Neural crest cell (in vitro differentiated cells): ENCODE measurements at regions not wholly inside any gene's neighbourhood (a gene's known extent, or its start where the extent isn't known, plus 50 kb on each side); places are given as distances from the start of the nearest gene placed in this dataset.

Source experiments
- DNase-seq: peaks from one replicate; pipeline ENCODE4 v3.0.0; 2021; ENCODE audit warnings: low read depth, mixed read lengths, low spot score
- H3K27ac Mint-ChIP-seq: one replicate; pipeline ENCODE4 v1.8.0; 2021; ENCODE audit warnings: mild to moderate bottlenecking, mixed read lengths; ENCODE audit not compliant: unreplicated experiment
- H3K27me3 Mint-ChIP-seq: 2 replicates; pipeline ENCODE4 v1.8.0; 2021; ENCODE audit warnings: low read depth, mild to moderate bottlenecking, mixed read lengths
- H3K36me3 Mint-ChIP-seq: 2 replicates; pipeline ENCODE4 v1.8.0; 2021; ENCODE audit warnings: low read depth, mild to moderate bottlenecking, mixed read lengths
- H3K4me1 Mint-ChIP-seq: 2 replicates; pipeline ENCODE4 v1.8.0; 2021; ENCODE audit warnings: mixed read lengths
- H3K4me3 Mint-ChIP-seq: one replicate; pipeline ENCODE4 v1.8.0; 2021; ENCODE audit warnings: mild to moderate bottlenecking, mixed read lengths
- H3K9me3 Mint-ChIP-seq: 2 replicates; pipeline ENCODE4 v1.8.0; 2021; ENCODE audit warnings: mixed read lengths
- CTCF ChIP-seq: fragments of 200-600 bp; sonication (generic); conservative IDR thresholded peaks from 2 replicates; pipeline ENCODE4 v1.5.0; 2021; ENCODE audit warnings: antibody characterized with exemption, mild to moderate bottlenecking

DNA sequence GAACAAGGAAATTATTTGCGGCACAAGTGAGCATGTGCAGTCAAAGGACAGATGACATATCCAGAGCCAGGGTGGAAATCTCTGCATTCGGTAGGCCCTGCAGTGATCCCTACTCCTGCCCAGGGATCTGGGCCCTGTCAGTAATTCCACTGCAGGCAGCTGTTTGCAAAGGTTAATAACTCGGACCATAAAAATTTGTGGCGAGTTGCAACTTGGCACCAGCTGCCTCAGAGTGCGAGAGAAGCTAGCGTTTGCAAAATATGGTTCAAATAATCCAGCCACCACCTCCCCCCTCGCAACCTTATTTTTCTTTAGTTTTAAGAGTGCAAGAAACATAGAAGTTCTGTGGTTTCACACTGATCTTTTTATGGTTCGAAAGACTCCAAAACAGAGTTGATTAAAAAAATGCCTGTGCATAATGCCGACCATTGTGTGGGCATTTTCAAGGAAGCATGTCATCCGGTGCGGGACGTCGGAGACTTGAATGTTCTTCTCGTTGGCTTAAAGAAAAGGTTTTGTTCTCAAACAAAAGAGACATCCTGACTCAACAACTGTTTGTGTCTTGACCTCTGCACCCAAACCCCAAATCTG lies 224.5 kb downstream of the BCL11B start:
- Mint-ChIP-seq H3K27ac (peak overlapping the region; percentile 53), H3K27me3 (peaks cover 86% of the 10 kb centered on the region), H3K4me3 (peak overlapping the region; percentile 29), H3K36me3 (peaks cover 14% of the 10 kb centered on the region), H3K4me1 (peaks cover 34% of the 10 kb centered on the region), H3K9me3 (peaks cover 17% of the 10 kb centered on the region)
- no peak for TF ChIP-seq CTCF
- no peak for DNase-seq

GRCh38 chr14:99050309-99050708 lies 221.7 kb downstream of the BCL11B start:
- DNase-seq, result no peak
- Mint-ChIP-seq H3K4me1 (peaks cover 34% of the 10 kb centered on the region), H3K27me3 (peaks cover 70% of the 10 kb centered on the region), H3K4me3 (no peak overlapping the region), H3K36me3 (peaks cover 5% of the 10 kb centered on the region), H3K9me3 (peaks cover 14% of the 10 kb centered on the region), H3K27ac (no peak overlapping the region)
- TF ChIP-seq CTCF, result no peak

GRCh38 chr14:99052467-99052866 lies 219.5 kb downstream of the BCL11B start:
- TF ChIP-seq CTCF, result no peak
- Mint-ChIP-seq H3K4me1 (peaks cover 15% of the 10 kb centered on the region), H3K36me3 (peaks cover 5% of the 10 kb centered on the region), H3K27ac (no peak overlapping the region), H3K27me3 (peaks cover 64% of the 10 kb centered on the region), H3K4me3 (no peak overlapping the region), H3K9me3 (peaks cover 20% of the 10 kb centered on the region)
- no peak for DNase-seq

DNA sequence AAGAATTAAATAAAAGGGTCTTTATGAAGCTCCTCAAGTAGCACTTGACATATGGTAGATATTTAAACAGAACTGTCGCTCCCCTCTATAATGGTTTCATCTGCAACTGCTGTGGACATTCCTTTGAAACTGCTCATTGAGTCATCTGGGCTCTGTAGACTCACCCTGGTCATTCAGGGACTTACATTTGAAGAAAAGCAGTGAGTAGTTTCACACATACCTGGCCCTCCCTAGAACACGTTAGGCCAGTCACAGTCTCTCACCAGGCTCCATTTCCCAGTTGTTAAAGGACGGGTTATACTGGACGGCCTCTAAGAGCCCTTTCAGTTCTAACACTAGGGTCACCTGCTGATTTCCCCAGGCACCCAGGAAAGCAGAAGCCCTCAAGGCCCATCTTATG lies 217.0 kb downstream of the BCL11B start:
- no peak for TF ChIP-seq CTCF
- H3K4me1 Mint-ChIP-seq, result no peaks in the 10 kb centered on the region
- H3K27me3 Mint-ChIP-seq, result peaks cover 48% of the 10 kb centered on the region
- H3K9me3 Mint-ChIP-seq, result peaks cover 20% of the 10 kb centered on the region
- peak overlapping the region; percentile 22 for H3K27ac Mint-ChIP-seq
- no peak for DNase-seq
- no peak overlapping the region for H3K4me3 Mint-ChIP-seq
- H3K36me3 Mint-ChIP-seq, result peaks cover 5% of the 10 kb centered on the region

DNA sequence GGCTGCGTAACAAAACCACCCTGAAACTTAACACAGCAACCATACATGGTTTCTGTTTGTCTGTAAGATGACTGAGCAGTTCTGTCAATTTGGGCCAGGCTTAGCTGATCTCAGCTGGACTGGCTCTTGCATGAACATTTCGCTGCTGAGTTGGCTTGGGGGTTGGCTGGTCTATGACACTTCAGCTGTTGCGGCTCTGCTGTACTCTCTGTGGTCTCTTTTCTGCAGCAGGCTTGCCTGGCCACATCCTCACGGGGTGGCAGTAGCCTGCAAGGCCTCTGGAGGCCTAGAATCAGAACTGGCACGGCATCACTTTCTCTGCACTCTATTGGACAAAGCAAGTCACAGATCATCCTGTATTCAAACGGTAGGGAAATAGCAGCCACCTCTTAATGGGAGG lies 216.2 kb downstream of the BCL11B start:
- H3K27ac Mint-ChIP-seq, result no peak overlapping the region
- no peaks in the 10 kb centered on the region for H3K4me1 Mint-ChIP-seq
- H3K9me3 Mint-ChIP-seq, result peaks cover 20% of the 10 kb centered on the region
- no peak for DNase-seq
- TF ChIP-seq CTCF, result no peak
- no peak overlapping the region for H3K4me3 Mint-ChIP-seq
- peaks cover 5% of the 10 kb centered on the region for H3K36me3 Mint-ChIP-seq
- peaks cover 47% of the 10 kb centered on the region for H3K27me3 Mint-ChIP-seq
